Dedifferentiated amniotic fluid mesenchymal stem cell (primary cell): ENCODE measurements at regions not wholly inside any gene's neighbourhood (a gene's known extent, or its start where the extent isn't known, plus 50 kb on each side); places are given as distances from the start of the nearest gene placed in this dataset.
"Not testable (repeated sequence)": the region's sequence is repeated elsewhere in the genome, so short reads cannot be mapped to it uniquely, and the experiment has no call there.

Experiments used
- DNase-seq: peaks from one replicate; pipeline ENCODE4 v3.0.0-alpha.2; 2016; ENCODE audit errors: extremely low spot score

DNA sequence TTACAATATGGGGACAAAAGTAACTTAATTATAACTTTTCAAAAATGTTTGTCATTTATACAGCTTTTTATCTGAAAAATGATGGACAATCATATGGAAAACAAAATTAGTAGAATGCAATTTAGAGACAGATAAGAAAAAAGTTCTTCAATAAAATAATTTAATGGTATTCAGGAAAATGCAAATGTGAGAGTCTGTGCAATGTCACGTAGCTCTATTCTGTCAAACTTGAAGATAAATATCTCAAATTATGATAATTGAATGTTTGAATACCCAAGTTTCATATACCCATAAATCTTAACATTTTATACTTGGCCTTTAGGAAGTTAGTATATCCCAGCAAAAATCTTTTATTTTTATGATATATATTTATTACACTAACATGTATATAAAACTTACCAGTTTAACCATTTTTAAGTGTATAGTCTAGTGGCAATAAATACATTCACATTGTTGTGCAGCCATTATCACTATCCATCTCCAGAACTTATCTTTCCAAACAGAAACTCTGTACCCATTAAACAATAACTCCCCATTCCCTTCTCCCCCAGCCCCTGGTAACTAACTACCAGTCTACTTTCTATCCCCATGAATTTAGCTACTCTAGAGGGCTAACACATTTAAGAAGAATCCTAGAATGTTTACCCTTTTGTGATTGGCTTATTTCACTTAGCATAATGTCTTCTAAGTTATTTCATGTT is 311.5 kb downstream of the SOCS6 start:
- no peak for DNase-seq

DNA sequence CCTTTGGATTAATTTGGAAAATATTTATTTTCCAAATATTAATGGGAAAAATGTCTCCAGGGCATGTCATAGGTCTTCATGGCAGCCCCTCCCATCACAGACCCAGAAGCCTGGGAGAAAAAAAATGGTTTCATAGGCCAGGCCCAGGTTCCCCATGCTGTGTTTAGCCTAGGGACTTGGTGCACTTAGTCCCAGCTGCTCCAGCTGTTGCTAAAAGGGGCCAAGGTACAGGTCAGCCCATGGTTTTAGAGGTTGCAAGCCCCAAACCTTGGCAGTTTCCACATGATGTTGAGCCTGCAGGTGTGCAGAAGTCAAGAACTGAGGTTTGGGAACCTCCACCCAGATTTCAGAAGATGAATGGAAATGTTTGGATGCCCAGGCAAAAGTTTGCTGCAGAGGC is 309.6 kb downstream of the SOCS6 start:
- DNase-seq: no peak

DNA sequence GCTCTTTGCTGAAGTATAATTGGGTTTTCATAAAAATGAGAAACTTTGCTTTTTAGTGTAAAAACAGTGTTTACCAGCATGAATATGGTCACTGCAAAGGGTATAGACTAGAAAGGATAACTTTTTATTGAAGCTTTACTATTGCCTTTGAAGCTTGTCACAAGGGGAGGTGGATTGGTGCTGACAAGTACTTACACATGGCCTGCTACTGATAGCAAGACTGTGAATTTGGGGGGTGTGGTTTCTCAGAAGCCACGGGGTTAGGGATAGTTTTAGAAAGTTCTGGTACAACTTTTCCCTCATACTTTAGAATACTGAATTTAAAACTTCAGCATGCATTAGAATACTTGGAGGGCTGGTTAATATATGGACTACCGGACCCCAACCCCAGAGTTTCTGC is 294.1 kb downstream of the SOCS6 start:
- no peak for DNase-seq

DNA sequence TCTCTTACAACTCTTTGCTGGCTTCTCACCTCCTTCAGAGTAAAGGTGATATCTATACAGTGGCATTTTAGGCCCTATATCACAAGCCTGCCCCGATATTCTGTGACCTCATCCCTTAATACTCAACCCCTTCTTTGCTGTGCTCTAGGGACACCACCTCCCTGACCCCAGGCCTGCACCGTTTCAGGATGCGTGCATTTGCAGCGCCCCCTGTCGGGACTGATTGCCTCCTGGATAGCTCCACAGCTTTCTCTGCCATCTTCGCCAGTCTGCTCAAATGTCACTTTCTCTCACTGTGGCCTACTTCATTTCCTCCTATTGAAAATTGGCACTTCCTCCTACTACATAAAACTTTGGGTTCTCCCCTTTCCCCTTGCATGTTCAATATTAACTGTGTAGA is 289.6 kb downstream of the SOCS6 start:
- DNase-seq: no peak

DNA sequence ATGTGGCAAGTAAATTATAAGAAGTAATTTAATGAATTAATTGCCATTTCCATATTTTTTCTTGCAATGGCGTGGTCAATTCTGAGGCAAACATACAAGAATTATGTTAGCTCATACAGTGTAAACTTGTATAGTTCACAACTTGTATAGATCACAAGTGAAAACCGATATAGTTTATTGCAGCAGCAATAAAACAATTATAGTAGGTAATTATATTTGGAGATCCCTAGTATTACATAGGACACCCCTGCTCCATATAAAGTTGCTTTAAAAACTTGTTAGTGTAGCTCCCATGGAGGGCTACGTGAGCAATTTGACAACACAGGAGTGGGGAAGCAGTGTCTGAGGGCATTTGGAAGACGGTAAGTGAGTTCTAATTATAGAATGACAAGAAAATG is 288.2 kb downstream of the SOCS6 start:
- DNase-seq: no peak

DNA sequence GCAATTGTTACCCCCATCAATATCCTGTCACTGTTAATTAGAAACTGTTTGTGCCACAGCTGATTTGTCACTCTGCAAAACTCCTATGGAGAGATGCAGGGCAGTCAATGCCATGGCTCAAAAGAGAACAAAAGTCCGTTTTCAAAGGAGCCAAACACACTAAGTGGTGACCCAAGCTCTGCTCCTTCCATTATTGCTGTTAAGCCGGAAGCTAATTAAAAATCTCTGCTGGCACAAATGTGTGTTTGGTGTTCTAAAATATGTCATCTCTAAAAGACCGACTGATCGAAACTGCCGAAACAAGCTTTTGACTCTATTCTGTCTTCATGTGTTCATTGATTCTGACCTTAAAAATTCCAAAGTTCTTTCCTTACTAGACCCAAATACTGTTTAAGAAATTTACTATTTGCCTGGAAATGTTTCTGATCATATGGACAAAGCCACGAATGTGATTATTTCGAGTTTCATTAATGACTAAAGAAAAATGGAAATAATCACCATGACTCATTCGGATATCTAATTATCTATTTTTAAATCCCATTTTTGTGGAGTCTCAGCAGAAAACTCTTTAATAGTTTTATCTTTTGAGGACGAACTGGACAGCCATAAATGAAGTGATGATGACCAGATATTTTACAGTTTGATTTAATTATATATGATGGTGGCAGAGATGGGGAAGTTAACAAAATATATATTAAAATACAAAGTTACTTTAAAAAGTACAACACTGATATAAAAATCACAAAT is 287.6 kb downstream of the SOCS6 start:
- no peak for DNase-seq

DNA sequence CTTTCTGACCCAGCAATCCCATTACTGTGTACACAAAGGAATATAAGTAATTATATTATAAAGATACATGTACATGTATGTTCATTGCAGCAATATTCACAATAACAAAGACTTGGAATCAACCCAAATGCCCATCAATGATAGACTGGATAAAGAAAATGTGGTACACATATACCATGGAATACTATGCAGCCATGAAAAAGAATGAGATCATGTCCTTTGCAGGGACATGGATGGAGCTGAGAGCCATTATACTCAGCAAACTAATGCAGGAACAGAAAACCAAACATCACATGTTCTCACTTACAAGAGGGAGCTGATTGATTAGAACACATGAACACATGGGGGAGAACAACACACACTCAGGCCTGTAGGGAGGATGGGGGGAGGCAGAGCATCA is 286.1 kb downstream of the SOCS6 start:
- DNase-seq: not testable (repeated sequence)

DNA sequence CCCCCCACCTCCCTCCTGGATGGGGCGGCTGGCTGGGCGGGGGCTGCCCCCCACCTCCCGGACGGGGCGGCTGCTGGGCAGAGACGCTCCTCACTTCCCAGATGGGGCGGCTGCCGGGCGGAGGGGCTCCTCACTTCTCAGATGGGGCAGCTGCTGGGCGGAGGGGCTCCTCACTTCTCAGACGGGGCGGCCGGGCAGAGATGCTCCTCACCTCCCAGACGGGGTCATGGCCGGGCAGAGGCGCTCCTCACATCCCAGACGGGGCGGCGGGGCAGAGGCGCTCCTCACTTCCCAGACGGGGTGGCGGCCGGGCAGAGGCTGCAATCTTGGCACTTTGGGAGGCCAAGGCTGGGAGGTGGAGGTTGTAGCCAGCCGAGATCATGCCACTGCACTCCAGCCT is 280.8 kb downstream of the SOCS6 start:
- not testable (repeated sequence) for DNase-seq

DNA sequence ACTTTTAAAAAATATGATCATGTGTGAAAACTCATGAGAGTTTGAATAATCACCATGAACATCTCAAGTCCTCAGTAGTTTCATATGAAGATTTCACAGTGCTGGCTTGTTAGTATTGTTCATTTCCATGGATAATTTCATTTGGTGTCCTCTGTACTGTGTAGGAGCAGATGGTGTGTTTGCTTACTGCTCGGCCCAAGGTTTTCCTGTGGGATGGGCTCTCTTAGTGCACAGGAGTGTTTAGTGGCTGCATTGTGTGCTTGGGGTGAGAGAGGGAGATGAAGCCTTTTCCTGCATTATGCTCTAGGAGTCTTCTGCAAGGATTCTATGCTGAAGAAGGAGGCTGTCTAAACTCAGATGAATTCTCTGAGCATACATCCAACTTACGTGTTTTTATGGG is 270.6 kb downstream of the SOCS6 start:
- no peak for DNase-seq

DNA sequence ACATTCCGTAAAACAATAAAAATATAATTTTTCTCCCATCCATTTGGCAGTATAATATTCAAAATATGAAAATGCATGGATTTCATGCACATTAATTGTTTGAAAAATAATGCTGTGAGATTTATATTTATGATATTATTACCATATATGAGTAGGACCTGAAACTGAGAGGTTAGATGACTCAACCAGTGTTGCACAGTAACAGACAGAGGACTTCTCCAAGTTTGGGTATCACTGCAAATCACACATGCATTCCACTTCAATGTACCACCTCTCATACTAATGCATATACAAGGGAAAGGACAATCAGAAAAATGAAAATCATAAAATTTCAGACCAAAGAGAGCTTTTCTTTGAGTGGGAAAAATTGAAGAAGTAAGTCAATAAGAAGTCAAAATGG is 269.5 kb downstream of the SOCS6 start:
- DNase-seq: no peak

DNA sequence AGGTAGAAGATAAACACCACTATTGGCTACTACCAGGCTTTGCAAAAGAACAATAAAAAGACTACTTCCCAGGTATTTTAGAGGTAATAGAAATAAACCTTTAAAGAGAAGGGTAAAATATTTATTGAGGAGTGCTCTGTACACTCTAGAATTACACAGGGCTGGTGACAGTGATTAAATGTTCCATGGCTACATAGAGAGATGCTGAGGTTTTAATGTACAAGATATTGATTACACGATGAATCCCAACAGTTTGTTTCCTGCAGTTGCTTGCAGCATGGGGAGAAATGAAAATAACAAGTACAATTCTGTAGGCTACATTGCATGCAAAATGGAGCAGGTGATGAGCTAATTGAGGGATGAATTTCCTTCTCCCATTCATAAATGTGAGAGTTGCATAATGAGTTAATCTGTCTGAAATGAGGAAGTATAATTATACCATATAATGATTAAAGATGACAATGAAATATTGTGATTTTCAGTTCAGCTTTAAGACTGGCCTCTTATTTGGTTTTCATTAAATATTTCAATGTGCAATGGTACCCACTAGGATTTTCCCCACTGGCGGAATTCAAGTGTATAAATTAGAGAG is 266.1 kb downstream of the SOCS6 start:
- no peak for DNase-seq

DNA sequence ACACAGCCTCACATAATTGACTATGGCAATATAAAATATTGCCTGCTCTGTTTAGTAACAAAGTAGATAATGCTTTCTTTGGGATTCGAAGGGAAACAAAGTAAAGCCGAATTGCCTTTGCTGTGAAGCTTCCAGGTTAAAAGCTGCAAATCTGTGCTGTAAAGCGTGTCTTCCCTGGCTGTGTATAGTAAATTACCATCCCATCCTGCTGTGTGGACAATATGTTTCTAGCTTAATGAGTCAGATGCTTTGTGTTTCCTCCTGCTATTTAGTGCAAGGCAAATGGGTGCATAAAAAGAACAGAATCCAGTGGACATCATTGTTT is 265.1 kb downstream of the SOCS6 start:
- DNase-seq: no peak

DNA sequence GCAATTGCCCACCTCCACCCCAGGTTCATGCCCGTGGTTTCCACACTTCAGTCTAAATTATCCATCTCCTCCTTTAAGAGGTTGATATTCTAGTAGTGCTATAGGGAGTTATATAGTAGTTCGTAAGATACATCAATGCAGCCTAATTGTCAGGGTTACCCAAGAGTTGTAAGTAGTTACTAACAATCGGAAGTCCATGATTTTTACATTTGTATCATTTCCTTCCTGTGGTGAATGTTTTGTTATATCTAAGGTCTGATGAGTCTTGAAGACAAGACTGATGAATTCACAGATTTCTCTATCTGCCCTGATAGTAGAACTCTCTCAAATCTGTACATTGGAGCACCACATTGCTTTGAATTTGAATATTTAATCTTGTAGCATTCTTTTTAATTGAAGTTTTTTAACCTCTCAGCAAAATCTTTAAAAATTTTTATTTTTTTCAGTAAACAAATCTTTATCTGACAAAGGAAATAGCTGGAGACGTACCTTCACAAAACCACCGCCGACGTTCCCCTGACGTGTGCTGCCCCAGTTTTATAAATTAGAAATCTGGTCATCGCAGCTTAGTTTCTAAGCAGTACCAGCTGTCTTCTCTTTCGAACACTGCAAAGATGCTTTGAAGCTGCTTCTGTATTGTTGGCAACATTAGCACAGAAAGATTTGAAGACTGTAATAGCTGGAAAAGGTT is 264.5 kb downstream of the SOCS6 start:
- no peak for DNase-seq

DNA sequence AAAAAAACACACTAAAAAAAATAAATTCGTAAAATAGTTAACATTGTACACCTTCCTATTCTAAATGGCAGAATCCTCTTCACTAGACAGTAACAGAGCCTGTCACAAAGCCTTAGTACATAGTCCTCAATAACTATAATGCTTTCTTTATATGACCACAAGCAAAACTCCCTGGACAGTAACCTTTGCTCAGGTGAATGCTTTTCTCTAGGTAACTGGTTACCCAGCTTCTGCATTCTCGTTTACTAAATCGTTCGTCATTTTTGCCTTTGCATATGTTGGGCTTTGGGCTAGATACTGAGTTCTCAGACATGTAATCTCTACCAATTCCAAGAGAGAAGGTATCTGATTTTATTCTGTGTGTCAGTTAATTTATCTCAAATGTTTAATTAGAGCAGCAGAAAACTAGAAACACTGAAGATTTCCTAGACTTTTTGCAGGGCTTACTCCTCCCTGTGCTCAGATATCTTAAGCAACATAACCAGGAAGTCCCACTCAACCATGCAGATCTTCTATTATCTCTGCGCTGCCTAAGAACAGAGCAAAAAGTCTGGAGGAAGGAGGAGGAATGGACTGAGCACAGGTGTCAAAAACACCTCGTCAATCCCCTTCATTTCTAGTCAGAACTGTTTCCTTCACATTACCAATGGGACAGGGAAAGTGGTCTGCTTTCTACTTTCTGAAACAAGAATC is 247.7 kb downstream of the SOCS6 start:
- no peak for DNase-seq

DNA sequence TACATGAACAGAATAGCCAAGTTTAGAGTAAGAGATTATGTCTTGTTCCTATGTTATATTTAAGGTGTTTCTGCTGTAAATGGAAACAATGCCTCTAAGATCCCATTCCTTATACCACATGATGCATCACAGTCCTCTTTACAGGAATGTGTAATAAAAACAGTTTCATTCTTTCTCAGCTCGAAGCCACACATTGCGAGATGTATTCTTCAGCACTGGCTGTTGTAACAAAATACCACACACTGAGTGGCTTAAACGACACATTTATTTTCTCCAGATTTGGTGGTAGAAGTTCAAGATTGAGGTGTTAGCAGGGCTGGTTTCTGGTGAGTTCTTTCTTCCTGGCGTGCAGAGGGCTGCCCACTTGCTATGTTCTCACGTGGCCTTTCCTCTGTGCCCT is 246.2 kb downstream of the SOCS6 start:
- no peak for DNase-seq

DNA sequence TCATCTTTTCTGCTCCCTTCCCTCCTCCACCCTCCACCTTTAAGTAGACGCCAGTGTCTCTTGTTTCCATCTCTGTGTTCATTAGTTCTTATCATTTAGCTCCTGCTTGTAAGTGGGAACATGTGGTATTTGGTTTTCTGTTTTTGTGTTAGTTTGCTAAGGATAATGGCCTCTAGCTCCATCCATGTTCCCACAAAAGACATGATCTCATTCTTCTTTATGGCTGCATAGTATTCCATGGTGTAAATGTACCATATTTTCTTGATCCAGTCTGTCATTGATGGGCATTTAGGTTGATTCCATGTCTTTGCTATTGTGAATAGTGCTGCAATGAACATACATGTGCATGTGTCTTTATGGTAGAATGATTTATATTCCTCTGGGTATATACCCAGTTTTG is 236.5 kb downstream of the SOCS6 start:
- DNase-seq: not testable (repeated sequence)

DNA sequence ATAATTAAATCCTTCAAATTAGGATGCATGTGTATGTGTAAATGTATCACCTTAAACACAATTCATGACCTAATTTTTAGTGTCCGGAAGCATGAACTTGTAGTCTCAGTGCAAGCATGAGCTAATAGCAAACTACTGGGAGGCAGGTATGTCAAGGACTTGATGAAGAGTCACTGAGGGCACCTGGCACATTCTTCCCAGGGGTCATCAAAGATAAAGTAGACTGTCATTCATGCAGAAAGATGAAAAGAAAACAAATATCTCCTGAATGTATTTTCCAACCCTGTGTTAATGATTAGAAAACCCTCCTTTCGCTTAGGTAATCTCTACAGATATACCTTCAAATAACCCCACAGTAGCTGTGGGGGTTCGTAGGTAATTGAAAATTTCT is 234.9 kb downstream of the SOCS6 start:
- no peak for DNase-seq

DNA sequence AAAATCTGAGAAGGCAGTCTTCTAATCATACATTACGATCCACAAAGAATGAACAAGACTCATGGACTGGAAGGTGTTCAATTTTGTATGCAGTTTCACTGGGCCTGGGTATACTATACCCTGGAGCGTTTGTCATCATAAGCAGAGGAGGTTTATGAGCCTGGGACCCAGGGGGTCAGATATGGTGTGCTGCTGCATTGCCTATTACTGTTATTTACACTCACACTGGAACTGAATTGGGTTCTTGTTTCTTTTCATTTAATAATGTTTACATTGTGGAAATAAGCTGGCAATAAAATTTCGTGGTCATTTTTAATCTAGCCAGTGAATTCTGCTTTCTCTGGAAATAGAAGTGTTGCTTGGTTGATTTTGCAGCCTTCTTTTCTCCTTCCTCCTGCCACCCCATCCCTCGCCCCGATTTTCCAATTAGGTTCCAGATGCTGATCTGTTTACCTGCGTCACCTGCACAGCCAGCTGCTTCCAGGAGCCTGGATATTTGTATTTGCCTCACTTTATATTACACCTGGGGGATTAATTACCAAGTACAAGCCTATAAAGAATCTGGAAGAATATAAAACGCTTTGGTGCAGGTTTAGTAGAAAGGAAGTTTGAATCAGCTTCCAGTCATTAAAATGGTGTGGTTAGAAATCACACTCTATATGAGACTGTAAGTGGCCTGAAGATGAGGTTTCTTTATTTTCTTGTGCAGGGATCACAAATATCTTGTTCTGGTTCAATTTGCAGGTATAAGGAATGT is 234.4 kb downstream of the SOCS6 start:
- no peak for DNase-seq

DNA sequence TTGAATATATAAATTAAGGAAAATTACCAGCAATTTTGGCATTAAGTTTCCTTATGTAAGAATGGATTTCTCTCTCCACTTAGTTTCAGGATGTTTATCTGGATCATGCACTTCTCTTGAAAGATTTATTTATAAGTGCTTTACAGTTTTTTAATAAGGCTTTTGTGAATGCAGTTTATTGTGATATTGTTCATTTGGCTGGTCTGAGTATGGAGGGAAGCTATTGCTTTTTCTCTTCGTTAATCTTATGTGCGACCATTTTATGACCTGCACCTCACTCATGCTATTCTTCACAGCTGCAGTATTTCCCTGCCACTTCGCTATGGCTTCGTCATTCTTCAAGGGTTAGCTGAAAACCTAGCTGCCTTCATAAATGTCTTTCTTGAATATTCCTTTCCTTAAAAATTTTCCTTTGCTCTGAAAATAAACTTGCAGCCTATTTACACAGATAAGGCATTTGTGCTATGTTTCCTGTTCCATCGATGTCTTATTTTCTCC is 233.4 kb downstream of the SOCS6 start:
- no peak for DNase-seq

DNA sequence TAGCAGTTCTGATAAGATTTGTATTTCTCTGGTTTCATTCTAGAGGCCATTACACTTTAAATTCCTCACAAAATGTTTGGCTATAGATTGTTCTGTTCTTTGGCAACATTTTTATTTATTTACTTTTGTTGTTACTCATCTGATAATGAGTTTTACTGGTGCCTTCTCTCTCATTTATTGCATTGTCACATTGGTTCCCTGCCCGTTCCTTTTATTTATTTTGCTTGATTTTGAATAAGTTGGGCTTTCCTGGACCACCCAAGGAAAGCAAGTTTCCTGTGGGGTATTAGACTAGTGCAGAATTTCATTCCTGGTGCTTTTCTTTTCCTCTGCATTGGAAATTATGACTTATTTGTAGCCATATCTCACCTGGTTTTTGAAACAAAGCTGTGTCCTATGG is 232.0 kb downstream of the SOCS6 start:
- DNase-seq: no peak

DNA sequence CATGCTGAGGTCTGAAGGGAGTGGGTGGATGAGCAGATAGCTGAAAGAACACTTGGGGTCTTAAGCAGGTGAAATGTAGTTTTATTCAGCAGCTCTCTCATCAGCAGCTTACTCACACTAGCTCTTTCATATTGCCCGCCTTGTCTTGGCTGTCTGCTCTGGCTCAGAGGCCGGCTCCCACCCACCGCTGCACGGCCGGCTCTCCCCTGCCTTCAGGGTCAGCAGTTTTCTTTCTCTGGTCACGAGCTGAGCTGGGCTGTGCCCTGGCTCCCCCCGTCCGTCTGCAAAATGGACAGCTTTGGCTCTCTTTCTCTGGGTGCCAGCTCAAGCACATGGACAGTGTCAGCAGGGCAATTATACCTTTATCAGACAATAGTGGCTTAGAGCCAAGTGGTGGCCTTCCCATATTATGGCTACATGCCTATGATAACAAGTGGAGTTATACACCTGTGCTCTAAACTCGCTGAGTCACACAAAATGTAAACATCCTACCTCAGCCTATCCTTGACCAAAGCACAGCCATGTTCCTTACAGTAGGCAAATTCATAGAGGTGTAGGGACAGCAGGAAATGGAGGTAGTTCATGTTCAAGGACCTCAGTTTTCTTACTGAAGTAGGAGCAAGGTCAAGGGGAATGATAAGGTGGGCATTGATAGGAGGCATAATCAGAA is 224.8 kb downstream of the SOCS6 start:
- DNase-seq: no peak
